NCI-H2029 (cell line): ENCODE measurements at regions not wholly inside any gene's neighbourhood (a gene's known extent, or its start where the extent isn't known, plus 50 kb on each side); places are given as distances from the start of the nearest gene placed in this dataset.

Source experiments
- DNase-seq: peaks from one replicate; lab custom pipeline; 2025; lab: John Stamatoyannopoulos, UW

DNA sequence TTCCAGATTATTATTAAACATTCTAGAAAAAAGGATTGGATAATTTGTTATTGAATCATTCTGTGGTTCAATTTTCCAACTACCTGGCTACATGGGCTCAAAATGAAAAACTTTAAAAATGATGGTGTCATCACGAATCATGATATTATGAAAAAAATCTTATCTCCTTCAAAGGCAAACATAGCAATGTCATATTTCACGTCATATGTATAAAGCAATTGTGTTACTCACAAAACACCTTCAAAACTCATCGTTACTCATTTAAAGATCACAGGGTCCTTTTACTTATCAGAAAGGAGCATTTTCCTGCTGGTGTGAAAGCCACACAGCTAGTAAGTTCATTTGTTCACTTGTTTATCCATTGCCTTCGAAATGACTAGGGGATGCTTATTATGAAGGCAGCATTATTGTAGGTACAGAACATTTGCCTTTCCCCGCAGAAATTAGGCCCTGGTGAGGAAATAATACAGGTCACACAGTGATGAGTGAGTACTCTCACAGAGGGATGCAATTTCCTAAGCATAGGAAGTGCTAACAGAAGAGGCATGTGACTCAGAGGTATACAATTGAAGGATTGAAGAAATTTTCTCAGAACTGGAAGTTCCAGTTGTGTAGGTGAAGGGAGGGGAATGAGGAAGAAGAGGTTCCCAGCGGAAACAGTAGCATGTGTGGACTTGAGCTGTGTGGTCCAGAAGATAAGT lies 478.7 kb downstream of the INHBA start:
- no peak for DNase-seq

DNA sequence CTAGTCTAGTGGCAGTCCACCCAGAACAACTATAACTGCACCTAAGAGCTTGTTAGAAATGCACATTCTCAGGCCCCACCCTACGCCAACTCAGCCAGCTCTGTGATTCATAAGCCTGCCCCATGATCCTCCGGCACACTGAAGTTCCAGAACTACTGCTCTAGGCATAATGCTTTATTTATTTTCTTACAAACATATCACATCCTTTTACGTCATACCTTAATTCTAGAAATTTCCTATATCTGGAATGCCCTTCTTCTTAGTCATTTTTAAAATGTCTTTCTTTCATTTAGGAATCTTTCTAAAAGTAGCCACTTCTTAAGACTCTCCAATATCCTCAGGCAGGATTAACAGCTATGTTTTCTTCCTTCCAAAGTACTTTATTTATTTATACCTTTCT lies 480.1 kb downstream of the INHBA start:
- DNase-seq: no peak

- DNase-seq: no peak
Measured at GRCh38 chr7:41220266-41220665, 482.6 kb downstream of the INHBA start.

GRCh38 chr7:41219276-41219675 lies 483.6 kb downstream of the INHBA start:
- no peak for DNase-seq

GRCh38 chr7:41217306-41217705 lies 485.6 kb downstream of the INHBA start:
- no peak for DNase-seq

DNA sequence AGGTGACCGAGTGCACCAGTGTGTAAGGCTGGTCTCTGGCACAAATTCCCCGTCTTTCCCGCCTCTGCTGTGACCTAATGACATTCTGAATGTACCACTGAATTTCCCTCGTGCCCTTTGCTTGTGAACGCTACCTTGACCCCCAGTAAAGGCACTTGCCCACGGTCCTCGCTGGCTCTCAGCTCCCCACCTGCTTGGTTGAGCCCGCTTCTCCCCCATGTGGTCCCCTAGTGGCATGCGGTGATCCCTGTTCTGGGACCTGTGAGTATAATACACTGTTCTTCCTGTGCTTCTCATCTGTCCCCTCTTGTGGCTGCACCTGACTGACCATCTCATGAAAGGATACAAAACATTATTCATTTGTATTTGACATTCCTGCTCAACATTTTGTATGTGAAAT lies 495.7 kb downstream of the INHBA start:
- no peak for DNase-seq

GRCh38 chr7:41206267-41206666 lies 496.6 kb downstream of the INHBA start:
- DNase-seq: no peak

DNA sequence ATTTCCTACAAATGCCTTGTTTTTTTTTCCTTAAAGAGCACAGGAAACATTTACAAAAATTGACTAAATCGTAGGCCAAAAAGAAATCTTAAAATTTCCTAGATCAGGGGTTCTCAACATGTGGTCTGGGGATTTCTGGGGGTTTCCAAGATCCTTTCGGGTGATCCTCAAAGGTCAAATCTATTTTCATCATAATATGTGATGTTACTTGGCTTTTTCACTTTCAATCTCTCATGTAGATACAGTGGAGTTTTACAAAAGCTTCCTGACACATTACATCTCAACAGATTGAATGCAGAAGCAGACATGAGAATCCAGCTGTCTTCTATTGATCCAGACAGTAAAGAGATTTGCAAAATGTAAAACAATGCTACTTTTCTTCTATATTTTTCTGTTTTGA lies 497.3 kb downstream of the INHBA start:
- DNase-seq: no peak

DNA sequence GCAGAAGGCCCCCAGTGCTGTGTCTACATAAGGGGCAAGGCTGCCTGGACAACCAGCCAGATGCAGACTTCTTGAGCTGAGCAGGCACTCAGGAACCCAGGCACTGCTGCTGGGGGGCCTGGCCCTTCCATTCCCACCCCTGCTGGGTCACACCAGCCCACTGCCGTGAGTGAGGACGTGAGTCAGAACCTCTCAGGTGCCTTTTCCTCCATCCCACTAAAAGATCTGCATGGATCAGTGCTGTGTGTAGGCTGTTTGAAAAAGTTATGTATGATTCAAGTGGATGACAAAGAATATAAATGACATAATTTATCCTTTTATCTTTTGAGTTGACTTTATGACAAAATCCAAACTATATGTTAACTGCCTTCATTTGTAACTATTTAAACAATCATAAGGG lies 499.3 kb downstream of the INHBA start:
- no peak for DNase-seq

DNA sequence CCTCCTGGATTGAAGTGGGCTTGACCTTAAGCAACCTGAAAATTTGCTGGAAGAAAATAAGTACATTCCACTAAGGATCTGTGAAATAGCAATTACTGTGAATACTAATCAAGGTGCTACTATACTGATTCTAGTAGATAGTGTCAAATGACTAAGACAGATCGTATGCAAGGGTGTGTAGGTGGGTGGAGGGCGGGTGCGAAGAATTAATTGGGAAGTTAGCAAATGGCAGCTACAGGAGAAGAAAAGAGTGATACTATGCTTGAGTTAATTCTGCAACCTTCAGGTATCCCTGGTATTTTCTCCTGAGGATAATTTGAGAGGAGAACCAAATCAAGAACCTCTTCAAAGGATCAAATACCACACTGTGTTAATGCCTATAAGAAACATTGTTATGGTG lies 501.9 kb downstream of the INHBA start:
- no peak for DNase-seq

- no peak for DNase-seq
Measured at GRCh38 chr7:41199136-41199535, 503.8 kb downstream of the INHBA start.

- no peak for DNase-seq
Measured at GRCh38 chr7:41198502-41198901, 504.4 kb downstream of the INHBA start.

- no peak for DNase-seq
Measured at GRCh38 chr7:41197769-41198168, 505.1 kb downstream of the INHBA start.

DNA sequence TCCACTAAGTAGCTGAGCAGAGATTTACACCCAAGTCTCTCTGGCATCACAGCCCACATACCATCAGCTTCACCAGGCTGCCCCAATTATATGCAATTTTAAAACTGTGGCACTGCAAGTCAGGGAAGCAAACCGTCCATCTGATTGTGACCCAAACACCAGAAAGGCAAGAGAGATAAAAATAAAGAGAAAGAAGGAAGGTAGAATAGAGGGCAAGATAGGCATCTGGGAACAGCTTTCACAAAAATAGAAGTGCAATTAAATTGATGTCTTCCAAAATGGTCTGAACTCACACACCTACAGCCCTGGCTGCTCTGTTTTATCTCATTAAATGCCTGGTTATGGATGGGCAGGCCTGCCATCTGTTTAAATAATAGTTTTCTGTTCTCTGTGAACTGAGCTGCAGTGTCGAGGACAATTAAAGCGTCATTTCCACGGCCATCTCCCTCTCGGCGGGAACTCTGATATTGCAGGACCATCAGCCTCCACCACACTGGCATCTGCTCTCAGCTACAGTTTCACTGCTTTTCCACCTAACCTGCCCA lies 509.1 kb downstream of the INHBA start:
- no peak for DNase-seq

GRCh38 chr7:41190581-41190980 lies 512.3 kb downstream of the INHBA start:
- DNase-seq: no peak

GRCh38 chr7:41189866-41190265 lies 513.0 kb downstream of the INHBA start:
- DNase-seq: no peak

- DNase-seq: no peak
Measured at GRCh38 chr7:41188163-41189130, 514.4 kb downstream of the INHBA start.

GRCh38 chr7:41187322-41187721 lies 515.6 kb downstream of the INHBA start:
- DNase-seq: no peak

GRCh38 chr7:41185851-41186250 lies 517.0 kb downstream of the INHBA start:
- no peak for DNase-seq

DNA sequence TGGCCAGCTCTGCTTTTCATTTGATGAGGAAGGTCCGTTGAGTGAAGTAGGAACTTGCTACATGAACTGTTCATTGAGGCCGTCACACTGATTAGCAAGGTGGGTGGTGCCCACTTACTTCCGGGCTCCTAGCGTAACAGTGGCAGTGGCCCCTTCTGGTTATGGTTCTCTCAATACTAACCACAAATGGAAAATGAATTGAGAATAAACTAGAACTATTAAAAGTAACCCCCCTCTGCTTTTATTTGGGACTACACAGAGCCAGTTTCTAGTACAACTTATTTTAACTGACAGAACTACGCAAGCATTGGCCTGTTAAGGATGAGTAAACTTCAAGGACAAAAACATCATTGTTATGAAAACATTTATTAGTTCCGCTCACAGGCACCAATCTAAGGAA lies 519.1 kb downstream of the INHBA start:
- no peak for DNase-seq

- DNase-seq: no peak
Measured at GRCh38 chr7:41182782-41183181, 520.1 kb downstream of the INHBA start.

- DNase-seq: no peak
Measured at GRCh38 chr7:41175435-41175834, 527.5 kb downstream of the INHBA start.

DNA sequence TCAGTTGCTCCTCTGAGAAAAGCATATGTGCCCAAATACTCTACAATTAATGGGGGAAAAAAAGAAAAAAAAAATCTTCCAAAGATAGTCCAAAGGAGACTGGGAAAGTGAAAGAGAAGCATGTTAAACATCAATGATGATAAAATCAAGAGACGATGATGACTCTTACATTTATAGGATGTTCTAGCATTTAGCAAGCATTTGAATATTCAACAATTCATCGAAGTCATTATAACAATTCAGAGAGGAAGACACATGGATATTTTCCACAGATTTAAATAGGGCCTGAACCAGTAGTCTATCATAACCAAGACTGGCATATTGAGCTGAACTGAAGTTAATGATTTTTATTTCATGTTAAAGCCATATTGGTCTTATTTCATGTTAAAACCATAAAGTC lies 528.4 kb downstream of the INHBA start:
- DNase-seq: no peak
